Neural cell (in vitro differentiated cells): ENCODE measurements at regions not wholly inside any gene's neighbourhood (a gene's known extent, or its start where the extent isn't known, plus 50 kb on each side); places are given as distances from the start of the nearest gene placed in this dataset.

Experiments
- EZH2 ChIP-seq: fragments of 200-600, 300-800 bp; shearing (Covaris generic), sonication (generic); IDR thresholded peaks from 2 replicates; pipeline ENCODE4 v1.6.1; 2014; ENCODE audit warnings: antibody characterized with exemption, low read length, borderline replicate concordance, mild to moderate bottlenecking; ENCODE audit not compliant: insufficient read depth, poor library complexity, severe bottlenecking
- MXI1 ChIP-seq: fragments of 450-650 bp; conservative IDR thresholded peaks from 2 replicates; pipeline ENCODE4 v1.6.1; 2014; ENCODE audit warnings: antibody characterized with exemption, mild to moderate bottlenecking; ENCODE audit not compliant: poor library complexity, severe bottlenecking
- POLR2AphosphoS5 ChIP-seq: IDR thresholded peaks from 2 replicates; pipeline ENCODE4 v1.6.1; 2012
- REST ChIP-seq: IDR thresholded peaks from 2 replicates; pipeline ENCODE4 v1.6.1; 2012; ENCODE audit warnings: borderline replicate concordance
- TF ChIP-seq, protein P1 (sequence below): fragments of 450-650 bp; IDR thresholded peaks from 2 replicates; pipeline ENCODE4 v1.5.1; 2014; ENCODE audit warnings: antibody characterized with exemption, mild to moderate bottlenecking, moderate library complexity; ENCODE audit not compliant: poor library complexity, severe bottlenecking

DNA sequence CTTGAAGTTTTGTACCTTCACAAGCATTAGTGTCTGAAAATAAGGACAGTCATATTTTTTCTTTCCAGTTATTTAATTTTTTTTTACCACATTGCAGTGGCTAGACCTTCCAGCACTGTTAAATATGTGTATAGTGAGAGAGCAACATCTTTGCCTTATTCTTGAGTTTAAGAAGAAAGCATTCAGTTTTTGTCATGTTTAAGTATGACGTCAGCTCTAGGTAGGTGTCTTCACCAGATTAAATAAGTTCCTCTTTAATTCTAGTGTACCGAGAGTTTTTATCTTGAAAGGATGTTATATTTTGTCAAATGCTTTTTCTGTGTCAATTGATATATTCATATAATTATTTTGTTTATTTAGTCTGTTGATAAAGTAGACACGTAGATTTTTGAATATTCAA is 258.8 kb downstream of the FAM181B start:
- TF ChIP-seq, protein P1, sequence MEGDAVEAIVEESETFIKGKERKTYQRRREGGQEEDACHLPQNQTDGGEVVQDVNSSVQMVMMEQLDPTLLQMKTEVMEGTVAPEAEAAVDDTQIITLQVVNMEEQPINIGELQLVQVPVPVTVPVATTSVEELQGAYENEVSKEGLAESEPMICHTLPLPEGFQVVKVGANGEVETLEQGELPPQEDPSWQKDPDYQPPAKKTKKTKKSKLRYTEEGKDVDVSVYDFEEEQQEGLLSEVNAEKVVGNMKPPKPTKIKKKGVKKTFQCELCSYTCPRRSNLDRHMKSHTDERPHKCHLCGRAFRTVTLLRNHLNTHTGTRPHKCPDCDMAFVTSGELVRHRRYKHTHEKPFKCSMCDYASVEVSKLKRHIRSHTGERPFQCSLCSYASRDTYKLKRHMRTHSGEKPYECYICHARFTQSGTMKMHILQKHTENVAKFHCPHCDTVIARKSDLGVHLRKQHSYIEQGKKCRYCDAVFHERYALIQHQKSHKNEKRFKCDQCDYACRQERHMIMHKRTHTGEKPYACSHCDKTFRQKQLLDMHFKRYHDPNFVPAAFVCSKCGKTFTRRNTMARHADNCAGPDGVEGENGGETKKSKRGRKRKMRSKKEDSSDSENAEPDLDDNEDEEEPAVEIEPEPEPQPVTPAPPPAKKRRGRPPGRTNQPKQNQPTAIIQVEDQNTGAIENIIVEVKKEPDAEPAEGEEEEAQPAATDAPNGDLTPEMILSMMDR: no peak
- TF ChIP-seq POLR2AphosphoS5 (no peak), REST (no peak), MXI1 (no peak), EZH2 (no peak)
